ENCODE measurements at regions not wholly inside any gene's neighbourhood (a gene's known extent, or its start where the extent isn't known, plus 50 kb on each side); places are given as distances from the start of the nearest gene placed in this dataset.

- TF ChIP-seq, protein P1, sequence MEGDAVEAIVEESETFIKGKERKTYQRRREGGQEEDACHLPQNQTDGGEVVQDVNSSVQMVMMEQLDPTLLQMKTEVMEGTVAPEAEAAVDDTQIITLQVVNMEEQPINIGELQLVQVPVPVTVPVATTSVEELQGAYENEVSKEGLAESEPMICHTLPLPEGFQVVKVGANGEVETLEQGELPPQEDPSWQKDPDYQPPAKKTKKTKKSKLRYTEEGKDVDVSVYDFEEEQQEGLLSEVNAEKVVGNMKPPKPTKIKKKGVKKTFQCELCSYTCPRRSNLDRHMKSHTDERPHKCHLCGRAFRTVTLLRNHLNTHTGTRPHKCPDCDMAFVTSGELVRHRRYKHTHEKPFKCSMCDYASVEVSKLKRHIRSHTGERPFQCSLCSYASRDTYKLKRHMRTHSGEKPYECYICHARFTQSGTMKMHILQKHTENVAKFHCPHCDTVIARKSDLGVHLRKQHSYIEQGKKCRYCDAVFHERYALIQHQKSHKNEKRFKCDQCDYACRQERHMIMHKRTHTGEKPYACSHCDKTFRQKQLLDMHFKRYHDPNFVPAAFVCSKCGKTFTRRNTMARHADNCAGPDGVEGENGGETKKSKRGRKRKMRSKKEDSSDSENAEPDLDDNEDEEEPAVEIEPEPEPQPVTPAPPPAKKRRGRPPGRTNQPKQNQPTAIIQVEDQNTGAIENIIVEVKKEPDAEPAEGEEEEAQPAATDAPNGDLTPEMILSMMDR (IDR thresholded peaks at IDR 0.05), result no peak
- TF ChIP-seq POLR2A (IDR thresholded peaks at IDR 0.05), result no peak
These were observed 371.3 kb downstream of the GLRX3 start for GRCh38 chr10:130507461-130507860.

Measured in right lobe of liver (tissue), 4 donors.